Mucosa of descending colon (tissue), 3 donors: ENCODE measurements at regions not wholly inside any gene's neighbourhood (a gene's known extent, or its start where the extent isn't known, plus 50 kb on each side); places are given as distances from the start of the nearest gene placed in this dataset.

Experiments used
- ATAC-seq: fragments of 200-7000 bp; cut with Tn5 transposase; one replicate; pipeline ENCODE4 v1.9.1; 2020; ENCODE audit warnings: mild to moderate bottlenecking, moderate library complexity
- DNase-seq, 3 donors: peaks; one replicate each; pipeline ENCODE4 v3.0.0-alpha.2; 2020
- H3K36me3 ChIP-seq: fragments of 200-600 bp; one replicate; pipeline ENCODE4 v1.8.0; 2021; ENCODE audit warnings: low read depth, mild to moderate bottlenecking
- H3K4me1 ChIP-seq: fragments of 200-600 bp; one replicate; pipeline ENCODE4 v1.8.0; 2021; ENCODE audit warnings: low read depth, mild to moderate bottlenecking
- H3K4me3 ChIP-seq: fragments of 200-600 bp; one replicate; pipeline ENCODE4 v1.8.0; 2021; ENCODE audit warnings: mild to moderate bottlenecking
- H3K9me3 ChIP-seq: fragments of 200-600 bp; one replicate; pipeline ENCODE4 v1.8.0; 2021; ENCODE audit warnings: mild to moderate bottlenecking
- intact Hi-C, 2 donors: fragments of 100-400 bp; cut with DNase I in 1 of 2; cut with micrococcal nuclease in 1 of 2; formaldehyde crosslinking; loops; one replicate each; pipeline versions ENCODE4 v1.11.0 to v1.11.1; 2022; cut with DNase I, micrococcal nuclease
- TF ChIP-seq, protein P1 (sequence below): fragments of 200-600 bp; IDR thresholded peaks from one replicate; pipeline ENCODE4 v1.8.0; 2022; ENCODE audit warnings: antibody characterized with exemption, mild to moderate bottlenecking
- donor health status: DM: no; HTN: no; CAD: no; lungs with moderate emphysema.
- donor health status: DM: no; HTN: no; CAD: no.
- donor health status: DM: no; HTN: yes; CAD: no.

DNA sequence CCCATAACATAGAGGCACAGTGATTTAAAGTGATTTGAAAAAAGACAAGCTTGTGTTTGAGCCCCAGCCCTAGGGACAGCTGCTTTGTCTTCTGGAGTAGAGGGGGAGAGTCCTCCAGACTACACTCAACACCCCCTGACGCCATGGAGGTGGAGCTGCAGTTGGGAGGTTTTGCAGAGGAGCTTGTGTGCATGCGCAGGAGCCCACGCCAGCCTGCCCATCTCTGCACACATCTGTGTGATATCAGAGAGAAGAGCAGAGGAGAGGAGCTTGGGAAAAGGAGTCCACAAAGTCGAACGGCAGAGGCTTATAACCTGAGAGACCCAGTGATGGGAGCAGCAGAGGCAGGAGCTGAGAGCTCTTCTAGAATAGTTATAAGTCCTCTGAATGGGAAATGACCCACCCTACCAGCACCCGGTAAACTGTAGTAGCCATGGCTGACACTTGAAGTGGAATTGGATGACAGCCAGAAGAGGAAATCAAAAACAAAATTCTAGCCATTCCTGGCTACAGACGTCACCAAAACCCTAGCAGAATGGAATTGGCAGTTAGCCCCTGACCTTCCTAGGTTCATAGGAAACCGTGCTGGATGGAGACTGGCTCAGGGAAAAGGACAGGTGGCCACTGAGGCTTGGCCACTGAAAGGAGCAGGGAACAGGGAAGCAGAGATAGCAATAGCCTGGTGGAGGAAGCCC lies 185.1 kb upstream of the VASH1 start:
- H3K4me3 ChIP-seq, result no peak overlapping the region
- DNase-seq (no peak), ATAC-seq (no peak)
- intact Hi-C loops, result no loop called here
- no peaks in the 10 kb centered on the region for H3K36me3 ChIP-seq
- no peaks in the 10 kb centered on the region for H3K9me3 ChIP-seq
- no peaks in the 10 kb centered on the region for H3K4me1 ChIP-seq
- TF ChIP-seq, protein P1, sequence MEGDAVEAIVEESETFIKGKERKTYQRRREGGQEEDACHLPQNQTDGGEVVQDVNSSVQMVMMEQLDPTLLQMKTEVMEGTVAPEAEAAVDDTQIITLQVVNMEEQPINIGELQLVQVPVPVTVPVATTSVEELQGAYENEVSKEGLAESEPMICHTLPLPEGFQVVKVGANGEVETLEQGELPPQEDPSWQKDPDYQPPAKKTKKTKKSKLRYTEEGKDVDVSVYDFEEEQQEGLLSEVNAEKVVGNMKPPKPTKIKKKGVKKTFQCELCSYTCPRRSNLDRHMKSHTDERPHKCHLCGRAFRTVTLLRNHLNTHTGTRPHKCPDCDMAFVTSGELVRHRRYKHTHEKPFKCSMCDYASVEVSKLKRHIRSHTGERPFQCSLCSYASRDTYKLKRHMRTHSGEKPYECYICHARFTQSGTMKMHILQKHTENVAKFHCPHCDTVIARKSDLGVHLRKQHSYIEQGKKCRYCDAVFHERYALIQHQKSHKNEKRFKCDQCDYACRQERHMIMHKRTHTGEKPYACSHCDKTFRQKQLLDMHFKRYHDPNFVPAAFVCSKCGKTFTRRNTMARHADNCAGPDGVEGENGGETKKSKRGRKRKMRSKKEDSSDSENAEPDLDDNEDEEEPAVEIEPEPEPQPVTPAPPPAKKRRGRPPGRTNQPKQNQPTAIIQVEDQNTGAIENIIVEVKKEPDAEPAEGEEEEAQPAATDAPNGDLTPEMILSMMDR, result no peak

DNA sequence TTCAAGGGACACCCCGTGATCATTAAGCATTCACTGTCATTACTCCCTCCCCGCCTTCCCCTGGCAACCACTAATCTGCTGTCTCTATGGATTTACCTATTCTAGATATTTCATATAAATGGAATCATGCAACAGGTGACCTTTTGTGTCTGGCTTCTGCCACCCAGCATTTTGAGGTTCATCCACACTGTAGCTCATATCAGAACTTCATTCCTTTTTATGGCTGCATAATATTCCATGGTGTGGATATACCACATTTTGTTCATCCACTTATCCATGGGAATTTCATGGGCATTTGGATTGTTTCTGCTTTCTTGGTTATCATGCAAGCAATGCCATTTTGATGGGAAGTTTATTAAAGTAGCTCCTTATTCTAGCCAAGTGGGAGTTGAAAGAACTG lies 184.2 kb upstream of the VASH1 start:
- Histone ChIP-seq H3K36me3 (no peaks in the 10 kb centered on the region), H3K4me3 (no peak overlapping the region), H3K9me3 (no peaks in the 10 kb centered on the region), H3K4me1 (no peaks in the 10 kb centered on the region)
- DNase-seq, result no peak
- TF ChIP-seq, protein P1, result no peak
- intact Hi-C loops, result no loop called here
- ATAC-seq, result no peak

DNA sequence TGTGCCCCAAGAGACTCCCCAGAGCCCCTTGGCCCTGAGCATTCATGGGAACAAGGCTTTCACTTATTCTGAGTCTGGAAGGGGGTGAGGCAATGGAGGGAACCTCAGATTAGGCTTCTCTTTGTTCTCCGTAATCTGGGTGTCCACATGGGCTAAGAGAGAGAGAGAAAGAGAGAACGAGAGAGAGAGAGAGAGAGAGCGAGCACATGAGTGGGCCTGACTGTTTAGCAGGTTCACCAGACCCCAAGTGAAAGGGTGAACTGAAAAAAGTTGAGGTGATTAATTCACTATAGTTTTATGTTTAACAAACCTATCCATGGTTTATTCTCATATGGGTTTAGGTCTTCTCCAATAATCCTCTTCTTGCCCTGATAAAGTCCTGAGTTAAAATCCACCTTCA lies 183.4 kb upstream of the VASH1 start:
- TF ChIP-seq, protein P1, result no peak
- Histone ChIP-seq H3K4me3 (no peak overlapping the region), H3K9me3 (no peaks in the 10 kb centered on the region), H3K4me1 (no peaks in the 10 kb centered on the region), H3K36me3 (no peaks in the 10 kb centered on the region)
- intact Hi-C loops, result no loop called here
- no peak for ATAC-seq
- DNase-seq, result no peak

DNA sequence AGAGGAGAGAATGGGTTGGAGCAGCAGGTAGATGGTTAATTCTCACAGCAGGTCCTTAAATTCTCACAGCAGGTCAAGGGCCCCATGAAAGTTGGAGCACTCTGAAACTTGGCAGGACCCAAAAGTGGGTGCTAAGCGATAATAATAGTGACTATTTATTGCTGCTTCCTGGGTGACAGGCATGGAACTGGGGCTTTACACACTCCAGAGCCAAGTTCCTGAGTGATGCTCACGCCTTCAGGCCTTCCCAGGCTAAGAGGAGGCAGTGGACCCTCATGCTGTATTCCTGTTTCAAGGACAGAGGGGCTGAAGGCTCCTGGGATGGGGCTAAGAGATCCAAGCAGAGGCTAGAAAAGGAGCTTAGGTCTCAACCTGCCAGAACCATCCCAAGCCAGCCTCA lies 180.9 kb upstream of the VASH1 start:
- Histone ChIP-seq H3K4me3 (no peak overlapping the region), H3K36me3 (no peaks in the 10 kb centered on the region), H3K4me1 (no peaks in the 10 kb centered on the region), H3K9me3 (no peaks in the 10 kb centered on the region)
- TF ChIP-seq, protein P1, result no peak
- intact Hi-C loops, result no loop called here
- ATAC-seq (no peak), DNase-seq (no peak)

DNA sequence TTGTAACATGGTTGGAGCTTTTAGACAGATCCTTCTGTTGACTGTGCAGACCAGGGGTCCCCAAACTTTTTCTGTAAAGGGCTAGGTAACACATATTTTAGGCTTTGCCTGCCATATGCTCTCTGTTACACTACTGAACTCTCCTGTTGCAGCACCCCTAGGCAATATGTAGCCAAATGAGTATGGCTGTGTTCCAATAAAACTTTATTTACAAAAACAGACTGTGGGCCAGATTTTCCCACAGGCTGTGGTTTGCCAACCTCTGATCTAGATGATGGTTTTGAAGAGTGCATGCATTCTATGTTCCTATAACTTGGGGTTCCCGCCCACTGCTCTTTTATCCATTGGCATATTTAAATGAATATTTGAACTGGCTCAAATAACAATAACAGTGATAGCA lies 180.3 kb upstream of the VASH1 start:
- TF ChIP-seq, protein P1, result no peak
- no peaks in the 10 kb centered on the region for H3K9me3 ChIP-seq
- ATAC-seq (no peak), DNase-seq (no peak)
- intact Hi-C loops, result no loop called here
- no peaks in the 10 kb centered on the region for H3K4me1 ChIP-seq
- no peaks in the 10 kb centered on the region for H3K36me3 ChIP-seq
- H3K4me3 ChIP-seq, result no peak overlapping the region

DNA sequence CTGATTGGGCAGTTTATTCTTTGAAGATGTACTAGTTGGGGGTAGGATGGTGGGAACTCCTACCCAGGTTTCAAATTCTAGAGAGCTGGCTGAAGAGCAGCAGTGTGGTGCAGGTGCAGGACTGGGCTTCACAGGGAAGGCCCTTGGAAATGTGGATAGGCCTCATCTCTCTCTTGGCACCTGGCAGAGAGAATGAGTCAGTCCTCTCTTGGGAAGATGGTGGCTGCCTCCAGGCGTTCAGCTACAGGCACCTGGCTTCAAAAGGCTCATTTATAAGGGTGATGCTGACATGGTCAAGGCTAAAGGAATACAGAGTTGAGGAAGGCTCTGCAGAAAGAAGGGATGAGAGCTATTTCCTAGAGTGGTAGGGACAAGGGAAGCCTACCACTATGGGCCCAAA lies 179.7 kb upstream of the VASH1 start:
- TF ChIP-seq, protein P1, result no peak
- ATAC-seq, result no peak
- intact Hi-C loops, result no loop called here

More for the DNA sequence above, 179.7 kb upstream of the VASH1 start:
- Histone ChIP-seq H3K9me3 (no peaks in the 10 kb centered on the region), H3K36me3 (no peaks in the 10 kb centered on the region), H3K4me1 (no peaks in the 10 kb centered on the region), H3K4me3 (no peak overlapping the region)
- no peak for DNase-seq
